ENCODE measurements at regions not wholly inside any gene's neighbourhood (a gene's known extent, or its start where the extent isn't known, plus 50 kb on each side); places are given as distances from the start of the nearest gene placed in this dataset.

DNA sequence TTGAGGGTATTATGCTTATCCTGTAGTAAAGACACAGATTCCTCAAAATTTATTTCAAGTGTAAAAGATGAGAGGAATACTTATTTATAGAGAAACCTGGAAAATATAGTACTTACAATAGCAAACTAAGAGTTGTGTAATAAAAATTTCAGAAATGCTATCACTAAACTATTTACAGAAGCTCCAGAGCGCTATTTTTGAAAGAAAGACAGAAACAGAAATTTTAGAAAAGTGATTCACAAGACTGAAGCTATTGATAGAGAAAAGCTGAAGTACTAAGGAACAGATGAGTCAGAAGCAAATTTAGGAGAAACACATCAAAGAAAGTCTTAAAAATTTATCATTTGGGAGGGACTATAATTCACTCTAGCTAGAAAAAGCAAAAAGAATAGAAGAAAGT, 1174.2 kb downstream of the DIAPH3 start:
- no peak for DNase-seq (ENCODE audit: low read depth)
- TF ChIP-seq, protein P1, sequence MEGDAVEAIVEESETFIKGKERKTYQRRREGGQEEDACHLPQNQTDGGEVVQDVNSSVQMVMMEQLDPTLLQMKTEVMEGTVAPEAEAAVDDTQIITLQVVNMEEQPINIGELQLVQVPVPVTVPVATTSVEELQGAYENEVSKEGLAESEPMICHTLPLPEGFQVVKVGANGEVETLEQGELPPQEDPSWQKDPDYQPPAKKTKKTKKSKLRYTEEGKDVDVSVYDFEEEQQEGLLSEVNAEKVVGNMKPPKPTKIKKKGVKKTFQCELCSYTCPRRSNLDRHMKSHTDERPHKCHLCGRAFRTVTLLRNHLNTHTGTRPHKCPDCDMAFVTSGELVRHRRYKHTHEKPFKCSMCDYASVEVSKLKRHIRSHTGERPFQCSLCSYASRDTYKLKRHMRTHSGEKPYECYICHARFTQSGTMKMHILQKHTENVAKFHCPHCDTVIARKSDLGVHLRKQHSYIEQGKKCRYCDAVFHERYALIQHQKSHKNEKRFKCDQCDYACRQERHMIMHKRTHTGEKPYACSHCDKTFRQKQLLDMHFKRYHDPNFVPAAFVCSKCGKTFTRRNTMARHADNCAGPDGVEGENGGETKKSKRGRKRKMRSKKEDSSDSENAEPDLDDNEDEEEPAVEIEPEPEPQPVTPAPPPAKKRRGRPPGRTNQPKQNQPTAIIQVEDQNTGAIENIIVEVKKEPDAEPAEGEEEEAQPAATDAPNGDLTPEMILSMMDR (IDR thresholded peaks at IDR 0.05; ENCODE audit: control insufficient read depth, extremely low read depth, insufficient read depth), result no peak
- H3K4me3 ChIP-seq (ENCODE audit: low read depth, low read length), result no peak overlapping the region

DNA sequence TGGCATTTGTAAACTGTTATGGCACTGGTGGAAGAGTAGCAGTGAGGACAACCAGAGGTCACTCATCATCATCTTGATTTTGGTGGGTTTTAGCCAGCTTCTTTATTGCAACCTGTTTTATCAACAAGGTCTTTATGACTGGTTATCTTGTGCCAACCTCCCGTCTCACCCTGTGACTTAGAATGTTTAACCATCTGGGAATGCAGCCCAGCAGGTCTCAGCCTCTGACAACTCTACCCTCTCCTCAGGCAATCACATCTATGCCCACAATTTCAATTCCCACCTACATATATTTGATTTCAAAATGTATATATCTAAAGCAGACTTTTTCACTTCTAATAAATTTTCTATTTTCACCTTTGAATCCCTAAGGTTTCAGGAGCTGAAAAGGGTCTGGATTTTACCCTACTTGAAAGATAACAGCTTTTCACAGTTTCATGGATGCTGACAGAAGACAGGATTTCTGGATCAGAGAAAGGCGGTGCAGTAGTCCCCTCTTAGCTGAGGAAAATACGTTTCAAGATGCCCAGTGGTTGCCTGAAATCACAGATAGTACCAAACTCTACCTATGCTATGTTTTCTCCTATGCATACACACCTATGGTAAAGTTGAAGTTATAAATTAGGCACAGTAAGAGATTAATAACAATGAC, 1171.8 kb downstream of the DIAPH3 start:
- no peak for DNase-seq (ENCODE audit: low read depth)
- no peak overlapping the region for H3K4me3 ChIP-seq (ENCODE audit: low read depth, low read length)
- TF ChIP-seq, protein P1 (IDR thresholded peaks at IDR 0.05; ENCODE audit: control insufficient read depth, extremely low read depth, insufficient read depth), result no peak

DNA sequence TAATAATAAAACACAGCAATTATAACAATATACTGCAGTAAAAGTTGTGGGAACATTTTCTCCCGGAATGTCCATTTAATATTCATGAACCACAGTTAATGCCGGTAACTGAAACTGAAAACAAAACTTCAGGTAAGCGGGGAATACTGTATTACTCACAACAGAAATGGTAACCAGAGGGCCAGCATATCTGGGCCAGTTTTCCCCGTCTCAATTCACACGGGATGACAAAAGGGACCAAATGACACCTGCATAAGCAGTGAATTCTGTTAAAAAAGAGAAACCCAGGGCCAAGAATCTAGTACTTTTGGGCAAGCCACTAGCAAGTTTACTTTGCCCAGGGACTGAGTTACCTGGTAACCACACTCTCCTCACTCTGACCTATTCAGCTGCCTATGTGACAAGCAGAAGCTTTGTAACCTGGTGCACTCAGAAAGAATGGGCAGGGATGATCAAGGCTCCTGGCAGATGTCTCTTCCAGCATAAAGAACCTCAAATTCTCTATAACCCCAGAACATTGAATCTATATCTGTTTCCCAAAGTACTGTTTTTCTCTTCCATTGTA, 1171.2 kb downstream of the DIAPH3 start:
- TF ChIP-seq, protein P1 (IDR thresholded peaks at IDR 0.05; ENCODE audit: control insufficient read depth, extremely low read depth, insufficient read depth), result no peak

DNA sequence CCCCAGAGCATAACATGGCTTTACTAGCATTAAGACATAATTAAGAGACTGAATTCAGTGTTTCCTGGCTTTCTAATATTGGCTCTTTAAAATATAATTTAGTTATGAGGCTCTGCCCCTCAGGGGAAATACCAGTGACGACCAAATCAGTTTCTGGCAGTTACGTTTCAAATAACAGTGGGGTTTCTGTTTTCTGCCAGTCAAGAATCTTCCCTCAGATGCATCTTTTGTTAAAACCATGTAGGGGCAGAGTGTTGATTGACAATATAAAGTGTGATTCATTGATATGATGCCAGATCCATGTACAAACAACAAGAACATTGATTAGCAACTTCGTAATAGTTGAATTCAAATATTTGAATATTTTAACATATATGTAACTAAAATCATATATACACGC, 1169.7 kb downstream of the DIAPH3 start:
- H3K4me3 ChIP-seq (ENCODE audit: low read depth, low read length), result no peak overlapping the region
- DNase-seq (ENCODE audit: low read depth), result no peak
- TF ChIP-seq, protein P1 (IDR thresholded peaks at IDR 0.05; ENCODE audit: control insufficient read depth, extremely low read depth, insufficient read depth), result no peak

More for the DNA sequence above, 1171.2 kb downstream of the DIAPH3 start:
- no peak for DNase-seq (ENCODE audit: low read depth)
- no peak overlapping the region for H3K4me3 ChIP-seq (ENCODE audit: low read depth, low read length)

DNA sequence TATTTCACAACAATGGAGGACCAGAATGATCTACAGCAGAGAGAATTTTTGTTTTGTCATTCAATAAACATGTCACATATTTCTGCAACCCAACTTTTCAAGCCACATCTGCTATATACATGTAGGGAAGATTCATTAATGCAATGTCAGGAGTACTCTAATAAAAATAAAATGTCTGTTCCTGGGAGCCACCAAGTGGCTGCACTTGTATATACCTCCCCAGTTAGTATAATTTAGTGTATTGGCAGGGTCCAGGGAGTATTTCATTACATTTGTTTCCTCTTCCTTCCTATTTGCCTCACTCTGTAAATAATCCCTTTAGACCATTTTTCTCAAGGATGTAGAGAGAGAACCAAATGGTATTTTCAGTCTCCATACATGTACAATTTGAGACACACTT, 1169.0 kb downstream of the DIAPH3 start:
- no peak for DNase-seq (ENCODE audit: low read depth)
- TF ChIP-seq, protein P1 (IDR thresholded peaks at IDR 0.05; ENCODE audit: control insufficient read depth, extremely low read depth, insufficient read depth), result peak; percentile 15; the same call in 1 of the 2 replicates
- H3K4me3 ChIP-seq (ENCODE audit: low read depth, low read length), result no peak overlapping the region

DNA sequence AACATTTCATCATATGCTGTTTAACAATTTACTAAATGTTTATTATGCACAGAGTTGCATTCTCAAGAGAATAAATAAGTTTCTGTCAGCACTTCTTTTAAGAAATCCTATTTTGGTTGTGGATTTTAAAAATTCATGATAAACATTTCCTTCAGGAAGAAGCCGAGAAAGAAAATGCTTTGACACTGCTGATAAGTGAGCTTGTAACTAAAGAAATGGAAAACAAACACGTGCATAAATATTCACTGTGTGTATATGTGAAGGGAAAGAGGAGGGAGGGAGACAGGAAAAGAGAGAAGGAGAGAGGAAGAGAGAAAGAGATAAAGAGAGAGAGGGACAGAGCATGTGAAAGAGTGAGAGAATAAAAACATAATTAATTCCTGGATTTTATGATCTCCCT, 1165.0 kb downstream of the DIAPH3 start:
- TF ChIP-seq, protein P1 (IDR thresholded peaks at IDR 0.05; ENCODE audit: control insufficient read depth, extremely low read depth, insufficient read depth), result no peak
- no peak for DNase-seq (ENCODE audit: low read depth)
- no peak overlapping the region for H3K4me3 ChIP-seq (ENCODE audit: low read depth, low read length)

DNA sequence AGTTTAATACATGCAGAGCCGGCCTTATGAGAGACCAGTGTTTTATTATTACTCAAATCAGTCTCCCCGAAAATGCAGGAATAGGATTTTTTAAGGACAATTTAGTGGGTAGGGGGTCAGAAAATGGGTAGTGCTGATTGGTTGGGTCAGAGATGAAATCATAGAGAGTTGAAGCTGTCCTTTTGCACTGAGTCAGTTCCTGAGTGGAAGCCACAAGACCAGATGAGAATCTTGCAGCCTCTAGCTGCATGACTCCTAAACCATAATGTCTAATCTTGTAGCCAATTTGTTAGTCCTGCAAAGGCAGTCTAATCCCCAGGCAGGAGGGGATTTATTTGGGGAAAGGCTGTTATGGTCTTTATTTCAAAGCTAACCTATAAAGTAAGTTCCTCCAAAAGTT, 1163.9 kb downstream of the DIAPH3 start:
- H3K4me3 ChIP-seq (ENCODE audit: low read depth, low read length), result no peak overlapping the region
- DNase-seq (ENCODE audit: low read depth), result no peak
- TF ChIP-seq, protein P1 (IDR thresholded peaks at IDR 0.05; ENCODE audit: control insufficient read depth, extremely low read depth, insufficient read depth), result no peak

All from LNCaP clone FGC (cell line).